WTC11 (cell line): ENCODE measurements at regions not wholly inside any gene's neighbourhood (a gene's known extent, or its start where the extent isn't known, plus 50 kb on each side); places are given as distances from the start of the nearest gene placed in this dataset.

Source experiments
- ATAC-seq: fragments of 200-7000 bp; cut with Tn5 transposase; 2 replicates; pipeline ENCODE4 v1.10.0; 2021; ENCODE audit warnings: mild to moderate bottlenecking, moderate library complexity
- CTCF ChIA-PET: fragments of 300-600 bp; sonication (Branson Sonifier 250); formaldehyde crosslinking; loops from one replicate; lab custom pipeline; 2021; ENCODE audit warnings: antibody characterized with exemption; lab: Charles Lee
- POLR2A ChIA-PET: fragments of 350-600 bp; sonication (Branson Sonifier 250); formaldehyde crosslinking; loops from one replicate; lab custom pipeline; 2021; ENCODE audit warnings: antibody characterized with exemption; lab: Charles Lee
- DNase-seq: peaks from one replicate; pipeline ENCODE4 v3.0.0; 2021; ENCODE audit warnings: low spot score
- H3K27ac Mint-ChIP-seq: 2 replicates; pipeline ENCODE4 v1.8.0; 2021; ENCODE audit warnings: mixed read lengths
- H3K27me3 Mint-ChIP-seq: 2 replicates; pipeline ENCODE4 v1.8.0; 2021; ENCODE audit warnings: low read depth, mild to moderate bottlenecking, moderate library complexity, mixed read lengths
- H3K36me3 Mint-ChIP-seq: 2 replicates; pipeline ENCODE4 v1.8.0; 2021; ENCODE audit warnings: mixed read lengths
- H3K4me1 Mint-ChIP-seq: 2 replicates; pipeline ENCODE4 v1.8.0; 2022; ENCODE audit warnings: mixed read lengths
- H3K4me3 Mint-ChIP-seq: 2 replicates; pipeline ENCODE4 v1.8.0; 2021; ENCODE audit warnings: mild to moderate bottlenecking, moderate library complexity, mixed read lengths
- H3K9me3 Mint-ChIP-seq: 2 replicates; pipeline ENCODE4 v1.8.0; 2021; ENCODE audit warnings: mixed read lengths
- CREB1 ChIP-seq: sonication (generic); formaldehyde crosslinking; IDR thresholded peaks from 2 replicates; pipeline ENCODE4 v1.8.0; 2023; ENCODE audit warnings: mild to moderate bottlenecking, missing genetic modification reagents
- ELF4 ChIP-seq: sonication (generic); formaldehyde crosslinking; IDR thresholded peaks from 2 replicates; pipeline ENCODE4 v1.8.1; 2022; ENCODE audit warnings: low read depth, mild to moderate bottlenecking, moderate library complexity, missing genetic modification reagents
- EMX1 ChIP-seq: fragments of 250-450 bp; sonication (Bioruptor Pico); IDR thresholded peaks from 2 replicates; pipeline ENCODE4 v1.8.0; 2021; ENCODE audit warnings: mild to moderate bottlenecking
- GRHL2 ChIP-seq: fragments of 250-450 bp; sonication (Bioruptor Pico); IDR thresholded peaks from 2 replicates; pipeline ENCODE4 v1.8.0; 2022; ENCODE audit warnings: mild to moderate bottlenecking, moderate library complexity; ENCODE audit not compliant: insufficient replicate concordance, severe bottlenecking
- HMGA2 ChIP-seq: fragments of 250-450 bp; sonication (Bioruptor Pico); IDR thresholded peaks from 2 replicates; pipeline ENCODE4 v1.4.0; 2021; ENCODE audit warnings: mild to moderate bottlenecking, moderate library complexity
- JUN ChIP-seq: sonication (generic); formaldehyde crosslinking; IDR thresholded peaks from 2 replicates; pipeline ENCODE4 v1.8.0; 2023; ENCODE audit warnings: mild to moderate bottlenecking, missing genetic modification reagents
- MYBL2 ChIP-seq: sonication (generic); formaldehyde crosslinking; IDR thresholded peaks from 2 replicates; pipeline ENCODE4 v1.8.1; 2023; ENCODE audit warnings: mild to moderate bottlenecking, moderate library complexity, missing genetic modification reagents
- NR2C2 ChIP-seq: sonication (generic); formaldehyde crosslinking; IDR thresholded peaks from 2 replicates; pipeline ENCODE4 v1.8.0; 2022; ENCODE audit warnings: mild to moderate bottlenecking, missing genetic modification reagents
- PRRX2 ChIP-seq: fragments of 250-450 bp; sonication (Bioruptor Pico); IDR thresholded peaks from 2 replicates; pipeline ENCODE4 v1.8.0; 2021; ENCODE audit warnings: mild to moderate bottlenecking
- SOX15 ChIP-seq: fragments of 250-450 bp; sonication (Bioruptor Pico); IDR thresholded peaks from 2 replicates; pipeline ENCODE4 v1.9.0; 2021; ENCODE audit warnings: mild to moderate bottlenecking
- TEAD1 ChIP-seq: sonication (generic); formaldehyde crosslinking; IDR thresholded peaks from 2 replicates; pipeline ENCODE4 v1.8.0; 2022; ENCODE audit warnings: mild to moderate bottlenecking, missing genetic modification reagents
- ZBTB21 ChIP-seq: sonication (generic); formaldehyde crosslinking; IDR thresholded peaks from 2 replicates; pipeline ENCODE4 v1.8.1; 2023; ENCODE audit warnings: mild to moderate bottlenecking, missing genetic modification reagents, borderline replicate concordance
- ZNF671 ChIP-seq: fragments of 250-450 bp; sonication (Bioruptor Pico); IDR thresholded peaks from 2 replicates; pipeline ENCODE4 v1.8.0; 2021; ENCODE audit warnings: mild to moderate bottlenecking
- TF ChIP-seq, protein P1 (sequence below): fragments of 250-450 bp; sonication (Bioruptor Pico); IDR thresholded peaks from 2 replicates; pipeline ENCODE4 v1.9.0; 2021; ENCODE audit warnings: mild to moderate bottlenecking, borderline replicate concordance
- TF ChIP-seq, protein P2 (sequence below): sonication (generic); formaldehyde crosslinking; IDR thresholded peaks from 2 replicates; pipeline ENCODE4 v1.8.1; 2022; ENCODE audit warnings: missing genetic modification reagents, borderline replicate concordance
- TF ChIP-seq, protein P3 (sequence below): sonication (generic); formaldehyde crosslinking; conservative IDR thresholded peaks from 2 replicates; pipeline ENCODE4 v1.8.1; 2022; ENCODE audit warnings: mild to moderate bottlenecking, missing genetic modification reagents
- TF ChIP-seq, protein P4 (sequence below): sonication (generic); formaldehyde crosslinking; IDR thresholded peaks from 2 replicates; pipeline ENCODE4 v1.8.0; 2022; ENCODE audit warnings: missing genetic modification reagents

DNA sequence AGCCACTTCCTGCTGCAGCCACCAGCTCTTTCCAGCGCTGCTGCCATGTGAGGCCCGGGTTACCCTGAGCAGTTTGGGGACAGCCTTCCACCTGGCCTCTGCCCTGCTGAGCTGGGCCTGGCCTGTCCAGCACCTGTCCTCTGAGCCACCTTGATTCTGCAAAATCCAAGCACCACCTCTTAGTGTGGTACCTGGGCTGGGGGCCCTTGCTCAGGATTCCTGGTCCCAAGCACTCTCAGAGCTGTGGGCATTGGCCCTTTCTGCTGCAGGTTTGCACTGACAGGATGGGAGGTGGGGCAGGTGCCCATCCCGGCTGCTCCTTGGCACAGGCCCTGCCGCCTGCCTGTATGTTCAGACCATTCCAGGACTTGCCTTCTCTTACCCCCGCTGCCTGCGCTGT lies 309.2 kb upstream of the IRX4 start:
- ATAC-seq (no peak), DNase-seq (no peak)
- no peaks in the 10 kb centered on the region for H3K4me1 Mint-ChIP-seq
- TF ChIP-seq, protein P1, sequence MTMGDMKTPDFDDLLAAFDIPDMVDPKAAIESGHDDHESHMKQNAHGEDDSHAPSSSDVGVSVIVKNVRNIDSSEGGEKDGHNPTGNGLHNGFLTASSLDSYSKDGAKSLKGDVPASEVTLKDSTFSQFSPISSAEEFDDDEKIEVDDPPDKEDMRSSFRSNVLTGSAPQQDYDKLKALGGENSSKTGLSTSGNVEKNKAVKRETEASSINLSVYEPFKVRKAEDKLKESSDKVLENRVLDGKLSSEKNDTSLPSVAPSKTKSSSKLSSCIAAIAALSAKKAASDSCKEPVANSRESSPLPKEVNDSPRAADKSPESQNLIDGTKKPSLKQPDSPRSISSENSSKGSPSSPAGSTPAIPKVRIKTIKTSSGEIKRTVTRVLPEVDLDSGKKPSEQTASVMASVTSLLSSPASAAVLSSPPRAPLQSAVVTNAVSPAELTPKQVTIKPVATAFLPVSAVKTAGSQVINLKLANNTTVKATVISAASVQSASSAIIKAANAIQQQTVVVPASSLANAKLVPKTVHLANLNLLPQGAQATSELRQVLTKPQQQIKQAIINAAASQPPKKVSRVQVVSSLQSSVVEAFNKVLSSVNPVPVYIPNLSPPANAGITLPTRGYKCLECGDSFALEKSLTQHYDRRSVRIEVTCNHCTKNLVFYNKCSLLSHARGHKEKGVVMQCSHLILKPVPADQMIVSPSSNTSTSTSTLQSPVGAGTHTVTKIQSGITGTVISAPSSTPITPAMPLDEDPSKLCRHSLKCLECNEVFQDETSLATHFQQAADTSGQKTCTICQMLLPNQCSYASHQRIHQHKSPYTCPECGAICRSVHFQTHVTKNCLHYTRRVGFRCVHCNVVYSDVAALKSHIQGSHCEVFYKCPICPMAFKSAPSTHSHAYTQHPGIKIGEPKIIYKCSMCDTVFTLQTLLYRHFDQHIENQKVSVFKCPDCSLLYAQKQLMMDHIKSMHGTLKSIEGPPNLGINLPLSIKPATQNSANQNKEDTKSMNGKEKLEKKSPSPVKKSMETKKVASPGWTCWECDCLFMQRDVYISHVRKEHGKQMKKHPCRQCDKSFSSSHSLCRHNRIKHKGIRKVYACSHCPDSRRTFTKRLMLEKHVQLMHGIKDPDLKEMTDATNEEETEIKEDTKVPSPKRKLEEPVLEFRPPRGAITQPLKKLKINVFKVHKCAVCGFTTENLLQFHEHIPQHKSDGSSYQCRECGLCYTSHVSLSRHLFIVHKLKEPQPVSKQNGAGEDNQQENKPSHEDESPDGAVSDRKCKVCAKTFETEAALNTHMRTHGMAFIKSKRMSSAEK (CRISPR knock-in tag) = no peak
- TF ChIP-seq EMX1 (CRISPR knock-in tag) = no peak
- no peak for TF ChIP-seq PRRX2 (CRISPR knock-in tag)
- TF ChIP-seq NR2C2 (CRISPR knock-in tag) = no peak
- no peak for TF ChIP-seq ELF4 (CRISPR knock-in tag)
- H3K9me3 Mint-ChIP-seq = peaks cover 22% of the 10 kb centered on the region
- POLR2A ChIA-PET = no interaction called here
- CTCF ChIA-PET = interaction anchor here (0.8 to 1.0 kb wide), 2 partner anchors 16 to 153 kb away, joined by 3 to 4 read pairs; no protein-coding TSS in a partner anchor
- no peak overlapping the region for H3K27ac Mint-ChIP-seq
- H3K4me3 Mint-ChIP-seq = no peak overlapping the region
- H3K27me3 Mint-ChIP-seq = no peaks in the 10 kb centered on the region
- peaks cover 20% of the 10 kb centered on the region for H3K36me3 Mint-ChIP-seq

DNA sequence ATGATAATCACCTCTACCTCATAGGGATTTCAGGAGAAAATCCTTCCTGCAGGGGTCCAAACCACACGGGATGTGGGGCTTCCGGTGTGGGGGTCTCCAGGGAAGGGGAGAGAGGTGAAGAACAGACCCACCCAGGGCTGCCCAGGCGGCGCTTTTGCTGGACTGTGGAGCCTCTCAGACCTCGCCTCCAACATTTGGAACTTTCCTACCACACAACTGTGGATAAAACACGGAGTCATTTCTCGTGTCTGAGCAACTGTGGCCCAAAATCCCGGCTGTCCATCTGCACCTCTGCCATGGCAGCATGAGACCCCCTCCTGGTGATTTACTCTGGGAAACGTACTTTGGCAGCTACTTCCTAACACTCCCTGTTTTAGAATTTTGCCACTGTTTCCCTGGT lies 307.8 kb upstream of the IRX4 start:
- ATAC-seq = no peak
- POLR2A ChIA-PET = no interaction called here
- H3K4me3 Mint-ChIP-seq = no peak overlapping the region
- TF ChIP-seq CREB1 (CRISPR knock-in tag) (no peak), ZNF671 (no peak), JUN (CRISPR knock-in tag) (no peak), SOX15 (CRISPR knock-in tag) (no peak), HMGA2 (CRISPR knock-in tag) (no peak), GRHL2 (CRISPR knock-in tag) (no peak), MYBL2 (CRISPR knock-in tag) (no peak), ZBTB21 (CRISPR knock-in tag) (no peak), TEAD1 (CRISPR knock-in tag) (no peak)
- TF ChIP-seq, protein P2, sequence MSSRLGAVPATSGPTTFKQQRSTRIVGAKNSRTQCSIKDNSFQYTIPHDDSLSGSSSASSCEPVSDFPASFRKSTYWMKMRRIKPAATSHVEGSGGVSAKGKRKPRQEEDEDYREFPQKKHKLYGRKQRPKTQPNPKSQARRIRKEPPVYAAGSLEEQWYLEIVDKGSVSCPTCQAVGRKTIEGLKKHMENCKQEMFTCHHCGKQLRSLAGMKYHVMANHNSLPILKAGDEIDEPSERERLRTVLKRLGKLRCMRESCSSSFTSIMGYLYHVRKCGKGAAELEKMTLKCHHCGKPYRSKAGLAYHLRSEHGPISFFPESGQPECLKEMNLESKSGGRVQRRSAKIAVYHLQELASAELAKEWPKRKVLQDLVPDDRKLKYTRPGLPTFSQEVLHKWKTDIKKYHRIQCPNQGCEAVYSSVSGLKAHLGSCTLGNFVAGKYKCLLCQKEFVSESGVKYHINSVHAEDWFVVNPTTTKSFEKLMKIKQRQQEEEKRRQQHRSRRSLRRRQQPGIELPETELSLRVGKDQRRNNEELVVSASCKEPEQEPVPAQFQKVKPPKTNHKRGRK (CRISPR knock-in tag) = no peak
- TF ChIP-seq, protein P3, sequence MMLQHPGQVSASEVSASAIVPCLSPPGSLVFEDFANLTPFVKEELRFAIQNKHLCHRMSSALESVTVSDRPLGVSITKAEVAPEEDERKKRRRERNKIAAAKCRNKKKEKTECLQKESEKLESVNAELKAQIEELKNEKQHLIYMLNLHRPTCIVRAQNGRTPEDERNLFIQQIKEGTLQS (CRISPR knock-in tag) = no peak
- TF ChIP-seq, protein P4, sequence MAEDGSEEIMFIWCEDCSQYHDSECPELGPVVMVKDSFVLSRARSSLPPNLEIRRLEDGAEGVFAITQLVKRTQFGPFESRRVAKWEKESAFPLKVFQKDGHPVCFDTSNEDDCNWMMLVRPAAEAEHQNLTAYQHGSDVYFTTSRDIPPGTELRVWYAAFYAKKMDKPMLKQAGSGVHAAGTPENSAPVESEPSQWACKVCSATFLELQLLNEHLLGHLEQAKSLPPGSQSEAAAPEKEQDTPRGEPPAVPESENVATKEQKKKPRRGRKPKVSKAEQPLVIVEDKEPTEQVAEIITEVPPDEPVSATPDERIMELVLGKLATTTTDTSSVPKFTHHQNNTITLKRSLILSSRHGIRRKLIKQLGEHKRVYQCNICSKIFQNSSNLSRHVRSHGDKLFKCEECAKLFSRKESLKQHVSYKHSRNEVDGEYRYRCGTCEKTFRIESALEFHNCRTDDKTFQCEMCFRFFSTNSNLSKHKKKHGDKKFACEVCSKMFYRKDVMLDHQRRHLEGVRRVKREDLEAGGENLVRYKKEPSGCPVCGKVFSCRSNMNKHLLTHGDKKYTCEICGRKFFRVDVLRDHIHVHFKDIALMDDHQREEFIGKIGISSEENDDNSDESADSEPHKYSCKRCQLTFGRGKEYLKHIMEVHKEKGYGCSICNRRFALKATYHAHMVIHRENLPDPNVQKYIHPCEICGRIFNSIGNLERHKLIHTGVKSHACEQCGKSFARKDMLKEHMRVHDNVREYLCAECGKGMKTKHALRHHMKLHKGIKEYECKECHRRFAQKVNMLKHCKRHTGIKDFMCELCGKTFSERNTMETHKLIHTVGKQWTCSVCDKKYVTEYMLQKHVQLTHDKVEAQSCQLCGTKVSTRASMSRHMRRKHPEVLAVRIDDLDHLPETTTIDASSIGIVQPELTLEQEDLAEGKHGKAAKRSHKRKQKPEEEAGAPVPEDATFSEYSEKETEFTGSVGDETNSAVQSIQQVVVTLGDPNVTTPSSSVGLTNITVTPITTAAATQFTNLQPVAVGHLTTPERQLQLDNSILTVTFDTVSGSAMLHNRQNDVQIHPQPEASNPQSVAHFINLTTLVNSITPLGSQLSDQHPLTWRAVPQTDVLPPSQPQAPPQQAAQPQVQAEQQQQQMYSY (CRISPR knock-in tag) = no peak
- TF ChIP-seq, all 79 proteins: peak for 0
- H3K9me3 Mint-ChIP-seq = peaks cover 16% of the 10 kb centered on the region
- no peaks in the 10 kb centered on the region for H3K27me3 Mint-ChIP-seq
- no peak overlapping the region for H3K27ac Mint-ChIP-seq
- H3K36me3 Mint-ChIP-seq = peaks cover 13% of the 10 kb centered on the region
- no peak for DNase-seq
- CTCF ChIA-PET = no interaction called here
- no peaks in the 10 kb centered on the region for H3K4me1 Mint-ChIP-seq
